ENCODE measurements at regions not wholly inside any gene's neighbourhood (a gene's known extent, or its start where the extent isn't known, plus 50 kb on each side); places are given as distances from the start of the nearest gene placed in this dataset.

DNA sequence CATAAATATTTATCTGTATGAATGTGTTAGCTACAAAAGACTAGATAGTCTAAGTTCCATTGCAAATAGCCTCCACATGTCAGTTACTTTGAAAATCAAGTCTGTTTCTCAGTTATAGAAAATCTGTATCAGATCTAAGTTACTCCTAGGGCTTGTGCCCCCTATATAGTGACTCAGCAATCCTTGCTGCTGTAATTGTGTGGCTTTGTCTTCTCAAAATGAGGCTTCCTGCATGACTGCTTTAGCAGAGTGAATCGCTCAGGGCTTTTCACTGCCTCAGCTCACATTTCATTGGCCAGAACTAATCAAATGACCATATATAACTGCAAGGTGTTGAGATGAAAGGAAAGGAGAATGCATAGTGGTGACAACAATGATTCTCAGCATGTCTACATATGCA, 552.2 kb upstream of the STXBP6 start:
- WGBS, 3 donors, result 78 to 85% (median 78%) methylated on average over 1 of the region's 1 CpG
- FAIRE-seq (no peak), DNase-seq (no peak)
- H3K9me3 ChIP-seq (ENCODE audit: control insufficient read depth in 2 of 2, insufficient read depth in 1 of 2, low read depth in 1 of 2, low read length in 1 of 2), result no peaks in the 10 kb centered on the region
- no peak overlapping the region for H3K27ac ChIP-seq (ENCODE audit: low read depth in 1 of 3, low read length in 2 of 3)
- no peaks in the 10 kb centered on the region for H3K4me1 ChIP-seq (ENCODE audit: control insufficient read depth in 3 of 3, insufficient read depth in 2 of 3, low read depth in 1 of 3, low read length in 2 of 3)
- H3K4me3 ChIP-seq (ENCODE audit: low read depth in 1 of 3, low read length in 3 of 3), result no peak overlapping the region
- H3K27me3 ChIP-seq (ENCODE audit: control insufficient read depth in 3 of 3, insufficient read depth in 3 of 3, low read length in 3 of 3), result no peaks in the 10 kb centered on the region
- H3K36me3 ChIP-seq (ENCODE audit: control insufficient read depth in 3 of 3, insufficient read depth in 2 of 3, low read depth in 1 of 3, low read length in 3 of 3), result no peaks in the 10 kb centered on the region

DNA sequence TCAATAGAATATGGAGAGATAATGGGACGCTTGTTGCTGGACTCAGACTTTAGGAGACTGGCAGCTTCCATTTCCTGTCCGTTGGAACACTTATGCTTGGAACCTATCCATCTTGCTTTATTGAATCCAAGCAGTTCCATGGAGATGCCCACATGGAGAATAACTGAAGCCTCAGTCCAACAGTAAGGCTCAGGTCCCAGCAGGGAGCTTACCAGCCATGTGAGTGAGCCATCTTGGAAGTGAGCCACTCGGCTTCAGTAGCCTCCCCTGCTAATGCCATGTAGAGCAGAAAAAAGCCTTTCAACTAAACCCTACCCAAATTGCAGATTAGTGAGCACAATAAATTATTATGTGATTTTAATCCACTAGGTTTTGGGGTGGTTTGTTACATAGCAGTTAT, 538.8 kb upstream of the STXBP6 start:
- FAIRE-seq, result no peak

DNA sequence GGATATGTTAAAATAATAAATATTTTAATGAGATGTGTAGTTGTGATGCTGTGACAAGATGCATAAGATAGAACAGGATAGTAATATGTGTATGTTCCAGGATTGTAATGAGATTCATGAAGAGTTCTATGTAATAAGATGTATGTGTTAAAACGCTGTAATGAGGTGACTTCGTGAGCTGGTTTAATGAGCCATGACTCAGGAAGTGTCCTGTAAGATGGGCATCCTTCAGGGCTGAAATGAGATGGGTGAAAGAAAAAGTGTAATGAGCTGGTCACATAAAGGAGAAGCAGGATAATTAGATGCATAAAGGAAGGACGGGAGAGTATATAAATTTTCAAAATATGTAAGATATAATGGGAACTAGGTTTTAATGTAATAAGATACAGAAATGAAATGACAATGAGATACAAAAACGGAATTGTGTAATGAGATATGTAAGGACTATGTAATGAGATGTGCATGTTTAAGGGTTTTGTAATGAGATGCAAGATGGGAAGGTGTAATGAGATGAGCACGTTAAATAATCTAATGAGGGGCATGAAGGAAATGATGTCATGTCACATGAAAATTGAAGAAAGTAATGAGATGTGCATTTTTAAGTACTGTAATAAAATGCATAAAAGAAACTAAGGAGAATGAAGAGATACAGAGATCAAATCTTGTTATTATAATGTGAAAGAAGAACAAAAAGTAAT, 524.8 kb upstream of the STXBP6 start:
- no peak overlapping the region for H3K4me3 ChIP-seq (ENCODE audit: low read depth in 1 of 3, low read length in 3 of 3)
- H3K4me1 ChIP-seq (ENCODE audit: control insufficient read depth in 3 of 3, insufficient read depth in 2 of 3, low read depth in 1 of 3, low read length in 2 of 3), result no peaks in the 10 kb centered on the region
- no peak overlapping the region for H3K27ac ChIP-seq (ENCODE audit: low read depth in 1 of 3, low read length in 2 of 3)
- H3K36me3 ChIP-seq (ENCODE audit: control insufficient read depth in 3 of 3, insufficient read depth in 2 of 3, low read depth in 1 of 3, low read length in 3 of 3), result no peaks in the 10 kb centered on the region
- peaks cover 0 to under 1% of the 10 kb centered on the region in 2 donors for H3K9me3 ChIP-seq (ENCODE audit: control insufficient read depth in 2 of 2, insufficient read depth in 1 of 2, low read depth in 1 of 2, low read length in 1 of 2)
- 77 to 80% (median 77%) methylated on average over 5 of the region's 5 CpGs for WGBS, 3 donors
- FAIRE-seq (no peak), DNase-seq (no peak)
- H3K27me3 ChIP-seq (ENCODE audit: control insufficient read depth in 3 of 3, insufficient read depth in 3 of 3, low read length in 3 of 3), result no peaks in the 10 kb centered on the region

More for the DNA sequence above, 538.8 kb upstream of the STXBP6 start:
- 81 to 83% (median 82%) methylated on average over 3 of the region's 3 CpGs for WGBS, 3 donors
- Histone ChIP-seq H3K4me1 (ENCODE audit: control insufficient read depth in 3 of 3, insufficient read depth in 2 of 3, low read depth in 1 of 3, low read length in 2 of 3) (no peaks in the 10 kb centered on the region), H3K36me3 (ENCODE audit: control insufficient read depth in 3 of 3, insufficient read depth in 2 of 3, low read depth in 1 of 3, low read length in 3 of 3) (no peaks in the 10 kb centered on the region), H3K4me3 (ENCODE audit: low read depth in 1 of 3, low read length in 3 of 3) (no peak overlapping the region), H3K27me3 (ENCODE audit: control insufficient read depth in 3 of 3, insufficient read depth in 3 of 3, low read length in 3 of 3) (no peaks in the 10 kb centered on the region), H3K27ac (ENCODE audit: low read depth in 1 of 3, low read length in 2 of 3) (no peak overlapping the region), H3K9me3 (ENCODE audit: control insufficient read depth in 2 of 2, insufficient read depth in 1 of 2, low read depth in 1 of 2, low read length in 1 of 2) (peaks cover 0 to 10% of the 10 kb centered on the region in 2 donors)
- DNase-seq, result no peak

GRCh38 chr14:25570483-25570882, 520.5 kb upstream of the STXBP6 start:
- no peak overlapping the region for H3K27ac ChIP-seq (ENCODE audit: low read depth in 1 of 3, low read length in 2 of 3)
- no peaks in the 10 kb centered on the region for H3K36me3 ChIP-seq (ENCODE audit: control insufficient read depth in 3 of 3, insufficient read depth in 2 of 3, low read depth in 1 of 3, low read length in 3 of 3)
- DNase-seq (no peak), FAIRE-seq (no peak)
- no peak overlapping the region for H3K4me3 ChIP-seq (ENCODE audit: low read depth in 1 of 3, low read length in 3 of 3)
- 63 to 82% (median 69%) methylated on average over 4 of the region's 4 CpGs for WGBS, 3 donors
- H3K27me3 ChIP-seq (ENCODE audit: control insufficient read depth in 3 of 3, insufficient read depth in 3 of 3, low read length in 3 of 3), result no peaks in the 10 kb centered on the region
- H3K9me3 ChIP-seq (ENCODE audit: control insufficient read depth in 2 of 2, insufficient read depth in 1 of 2, low read depth in 1 of 2, low read length in 1 of 2), result peaks cover 0 to 8% of the 10 kb centered on the region in 2 donors
- H3K4me1 ChIP-seq (ENCODE audit: control insufficient read depth in 3 of 3, insufficient read depth in 2 of 3, low read depth in 1 of 3, low read length in 2 of 3), result no peaks in the 10 kb centered on the region

DNA sequence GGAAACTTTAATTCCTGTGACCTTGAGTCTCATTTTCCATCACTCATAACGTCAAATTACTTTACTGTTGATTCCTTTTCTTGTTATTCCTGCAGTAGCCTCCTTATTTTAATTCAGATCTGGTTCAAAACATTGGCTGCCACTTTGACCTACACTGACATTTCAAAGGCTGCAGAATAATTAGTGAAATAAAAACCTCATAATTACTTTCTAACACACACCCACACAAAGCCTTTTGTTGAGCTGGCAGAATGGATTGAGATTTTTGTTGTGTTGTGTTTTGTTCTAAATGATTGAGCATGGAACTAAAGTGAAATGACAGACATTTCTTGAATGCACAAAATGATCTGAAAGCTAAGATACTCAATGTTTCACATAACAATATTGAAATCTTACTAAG, 507.5 kb upstream of the STXBP6 start:
- Histone ChIP-seq H3K4me3 (ENCODE audit: low read depth in 1 of 3, low read length in 3 of 3) (no peak overlapping the region), H3K36me3 (ENCODE audit: control insufficient read depth in 3 of 3, insufficient read depth in 2 of 3, low read depth in 1 of 3, low read length in 3 of 3) (no peaks in the 10 kb centered on the region), H3K27ac (ENCODE audit: low read depth in 1 of 3, low read length in 2 of 3) (no peak overlapping the region), H3K4me1 (ENCODE audit: control insufficient read depth in 3 of 3, insufficient read depth in 2 of 3, low read depth in 1 of 3, low read length in 2 of 3) (no peaks in the 10 kb centered on the region), H3K27me3 (ENCODE audit: control insufficient read depth in 3 of 3, insufficient read depth in 3 of 3, low read length in 3 of 3) (no peaks in the 10 kb centered on the region), H3K9me3 (ENCODE audit: control insufficient read depth in 2 of 2, insufficient read depth in 1 of 2, low read depth in 1 of 2, low read length in 1 of 2) (peaks cover 0 to 2% of the 10 kb centered on the region in 2 donors)
- FAIRE-seq, result no peak
- WGBS, 3 donors, result 18 to 48% (median 19%) methylated on average over 1 of the region's 1 CpG
- no peak for DNase-seq

DNA sequence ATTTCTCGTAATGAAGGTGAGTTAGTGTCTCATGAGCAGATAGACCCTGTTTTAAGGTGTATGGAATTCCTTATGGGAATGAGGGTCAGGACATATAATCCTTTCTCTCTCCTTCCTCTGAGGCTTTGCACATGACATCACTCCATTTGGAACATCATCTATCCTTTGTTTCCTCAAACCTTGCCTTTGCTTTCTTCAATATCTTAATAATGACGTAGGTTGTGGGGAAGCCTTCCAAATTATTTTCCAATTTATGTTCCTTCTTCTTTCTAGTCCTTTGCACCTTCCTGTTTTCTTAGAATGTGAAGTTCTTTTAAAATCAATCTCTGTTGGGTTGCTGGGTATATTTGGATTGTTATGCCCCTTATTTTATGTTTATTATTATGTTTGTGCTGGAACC, 502.9 kb upstream of the STXBP6 start:
- no peaks in the 10 kb centered on the region for H3K4me1 ChIP-seq (ENCODE audit: control insufficient read depth in 3 of 3, insufficient read depth in 2 of 3, low read depth in 1 of 3, low read length in 2 of 3)
- no peaks in the 10 kb centered on the region for H3K36me3 ChIP-seq (ENCODE audit: control insufficient read depth in 3 of 3, insufficient read depth in 2 of 3, low read depth in 1 of 3, low read length in 3 of 3)
- DNase-seq (no peak), FAIRE-seq (no peak)
- no peak overlapping the region for H3K4me3 ChIP-seq (ENCODE audit: low read depth in 1 of 3, low read length in 3 of 3)
- H3K9me3 ChIP-seq (ENCODE audit: control insufficient read depth in 2 of 2, insufficient read depth in 1 of 2, low read depth in 1 of 2, low read length in 1 of 2), result no peaks in the 10 kb centered on the region
- no peaks in the 10 kb centered on the region for H3K27me3 ChIP-seq (ENCODE audit: control insufficient read depth in 3 of 3, insufficient read depth in 3 of 3, low read length in 3 of 3)
- H3K27ac ChIP-seq (ENCODE audit: low read depth in 1 of 3, low read length in 2 of 3), result no peak overlapping the region
- 43 to 46% (median 44%) methylated on average over 2 of the region's 2 CpGs for WGBS, 3 donors

- WGBS, 3 donors, result 39 to 57% (median 45%) methylated on average over 3 of the region's 3 CpGs
- no peaks in the 10 kb centered on the region for H3K4me1 ChIP-seq (ENCODE audit: control insufficient read depth in 3 of 3, insufficient read depth in 2 of 3, low read depth in 1 of 3, low read length in 2 of 3)
- no peak overlapping the region for H3K4me3 ChIP-seq (ENCODE audit: low read depth in 1 of 3, low read length in 3 of 3)
- H3K9me3 ChIP-seq (ENCODE audit: control insufficient read depth in 2 of 2, insufficient read depth in 1 of 2, low read depth in 1 of 2, low read length in 1 of 2), result no peaks in the 10 kb centered on the region
- no peaks in the 10 kb centered on the region for H3K27me3 ChIP-seq (ENCODE audit: control insufficient read depth in 3 of 3, insufficient read depth in 3 of 3, low read length in 3 of 3)
- no peak overlapping the region for H3K27ac ChIP-seq (ENCODE audit: low read depth in 1 of 3, low read length in 2 of 3)
- DNase-seq (no peak), FAIRE-seq (no peak)
- no peaks in the 10 kb centered on the region for H3K36me3 ChIP-seq (ENCODE audit: control insufficient read depth in 3 of 3, insufficient read depth in 2 of 3, low read depth in 1 of 3, low read length in 3 of 3)
These were observed 501.7 kb upstream of the STXBP6 start for GRCh38 chr14:25551674-25552073.

DNA sequence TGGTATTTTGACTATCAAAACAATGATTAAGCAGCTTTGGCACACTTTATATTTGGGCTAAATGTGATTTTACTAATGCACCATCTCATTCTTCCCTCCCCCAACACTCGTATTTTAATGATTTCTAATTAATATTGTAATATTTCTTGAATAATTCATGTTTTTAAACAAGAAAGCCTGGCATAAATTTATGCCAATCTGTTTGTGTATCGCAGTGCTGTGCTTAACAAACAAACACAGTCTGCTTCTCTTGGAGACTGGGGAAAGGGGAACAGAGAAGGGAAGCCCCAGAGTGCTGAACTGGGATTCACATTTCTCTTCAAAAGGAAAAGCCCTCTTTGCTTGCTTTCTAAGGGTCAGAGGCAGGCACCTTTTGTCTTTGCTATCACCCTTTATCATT, 496.9 kb upstream of the STXBP6 start:
- WGBS, 3 donors, result 42 to 66% (median 51%) methylated on average over 2 of the region's 2 CpGs
- Histone ChIP-seq H3K9me3 (ENCODE audit: control insufficient read depth in 2 of 2, insufficient read depth in 1 of 2, low read depth in 1 of 2, low read length in 1 of 2) (no peaks in the 10 kb centered on the region), H3K4me3 (ENCODE audit: low read depth in 1 of 3, low read length in 3 of 3) (no peak overlapping the region), H3K27ac (ENCODE audit: low read depth in 1 of 3, low read length in 2 of 3) (no peak overlapping the region), H3K4me1 (ENCODE audit: control insufficient read depth in 3 of 3, insufficient read depth in 2 of 3, low read depth in 1 of 3, low read length in 2 of 3) (no peaks in the 10 kb centered on the region), H3K27me3 (ENCODE audit: control insufficient read depth in 3 of 3, insufficient read depth in 3 of 3, low read length in 3 of 3) (no peaks in the 10 kb centered on the region), H3K36me3 (ENCODE audit: control insufficient read depth in 3 of 3, insufficient read depth in 2 of 3, low read depth in 1 of 3, low read length in 3 of 3) (no peaks in the 10 kb centered on the region)
- FAIRE-seq (no peak), DNase-seq (no peak)

DNA sequence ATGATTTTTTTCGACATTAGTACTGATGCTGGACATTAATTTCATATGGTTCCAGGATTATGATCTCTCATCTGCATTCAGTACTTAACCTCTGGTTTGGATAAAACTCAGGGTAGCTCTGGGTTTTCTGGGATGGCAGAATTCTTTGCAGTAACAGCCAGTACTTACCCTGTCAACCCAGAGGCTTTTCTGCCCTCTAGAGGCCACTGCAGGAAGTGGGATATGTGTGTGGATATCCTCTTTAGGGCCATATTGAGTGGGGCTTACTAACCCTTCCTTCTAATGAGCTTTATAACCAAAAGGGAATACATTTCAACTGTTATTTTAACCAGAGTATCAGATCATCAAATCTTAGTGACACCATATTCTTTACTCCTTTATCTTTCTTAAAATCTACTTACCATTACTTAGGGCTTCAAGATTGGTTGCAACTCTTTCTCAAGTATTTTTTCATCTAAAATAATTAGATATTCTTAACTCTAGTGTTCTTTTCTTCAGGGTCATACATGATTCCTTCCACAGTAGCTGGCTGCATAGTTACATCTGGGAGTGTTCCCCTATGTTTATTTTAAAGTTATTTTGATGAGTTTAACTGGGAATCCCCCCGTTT, 488.0 kb upstream of the STXBP6 start:
- H3K9me3 ChIP-seq (ENCODE audit: control insufficient read depth in 2 of 2, insufficient read depth in 1 of 2, low read depth in 1 of 2, low read length in 1 of 2), result no peaks in the 10 kb centered on the region
- FAIRE-seq, result no peak
- no peaks in the 10 kb centered on the region for H3K27me3 ChIP-seq (ENCODE audit: control insufficient read depth in 3 of 3, insufficient read depth in 3 of 3, low read length in 3 of 3)
- peak; percentile 9 to 27 for DNase-seq
- H3K4me1 ChIP-seq (ENCODE audit: control insufficient read depth in 3 of 3, insufficient read depth in 2 of 3, low read depth in 1 of 3, low read length in 2 of 3), result no peaks in the 10 kb centered on the region
- no peak overlapping the region for H3K4me3 ChIP-seq (ENCODE audit: low read depth in 1 of 3, low read length in 3 of 3)
- no peak overlapping the region for H3K27ac ChIP-seq (ENCODE audit: low read depth in 1 of 3, low read length in 2 of 3)
- no peaks in the 10 kb centered on the region for H3K36me3 ChIP-seq (ENCODE audit: control insufficient read depth in 3 of 3, insufficient read depth in 2 of 3, low read depth in 1 of 3, low read length in 3 of 3)
- WGBS, 3 donors, result 44 to 53% (median 47%) methylated on average over 2 of the region's 2 CpGs
